ENCODE measurements at regions not wholly inside any gene's neighbourhood (a gene's known extent, or its start where the extent isn't known, plus 50 kb on each side); places are given as distances from the start of the nearest gene placed in this dataset.

- Histone ChIP-seq H3K9me3 (replicated peaks; ENCODE audit: insufficient read depth, low read length) (no peaks in the 10 kb centered on the region), H4K20me1 (ENCODE audit: insufficient read depth, low read length) (no peaks in the 10 kb centered on the region), H3F3A (ENCODE audit: insufficient read depth, low read length) (no peaks in the 10 kb centered on the region), H3K9me2 (replicated peaks; ENCODE audit: insufficient read depth, low read length) (no peaks in the 10 kb centered on the region), H3K27ac (ENCODE audit: low read length) (no peak overlapping the region), H3K9ac (ENCODE audit: low read length) (no peak overlapping the region), H3K4me3 (ENCODE audit: low read length) (no peak overlapping the region), H3K79me2 (ENCODE audit: low read length) (no peaks in the 10 kb centered on the region), H2AFZ (ENCODE audit: low read length) (no peak overlapping the region), H3K27me3 (replicated peaks; ENCODE audit: insufficient read depth, low read length) (no peaks in the 10 kb centered on the region), H3K36me3 (replicated peaks; ENCODE audit: insufficient read depth, low read length) (no peaks in the 10 kb centered on the region), H3K4me1 (ENCODE audit: low read length) (no peaks in the 10 kb centered on the region), H3K4me2 (ENCODE audit: low read depth, low read length) (no peak overlapping the region)
- TF ChIP-seq EZH2 (optimal IDR thresholded peaks at IDR 0.05; ENCODE audit: low read depth, low read length) (no peak), EZH2phosphoT487 (IDR thresholded peaks at IDR 0.05; ENCODE audit: low read length) (no peak)
- TF ChIP-seq, protein P1, sequence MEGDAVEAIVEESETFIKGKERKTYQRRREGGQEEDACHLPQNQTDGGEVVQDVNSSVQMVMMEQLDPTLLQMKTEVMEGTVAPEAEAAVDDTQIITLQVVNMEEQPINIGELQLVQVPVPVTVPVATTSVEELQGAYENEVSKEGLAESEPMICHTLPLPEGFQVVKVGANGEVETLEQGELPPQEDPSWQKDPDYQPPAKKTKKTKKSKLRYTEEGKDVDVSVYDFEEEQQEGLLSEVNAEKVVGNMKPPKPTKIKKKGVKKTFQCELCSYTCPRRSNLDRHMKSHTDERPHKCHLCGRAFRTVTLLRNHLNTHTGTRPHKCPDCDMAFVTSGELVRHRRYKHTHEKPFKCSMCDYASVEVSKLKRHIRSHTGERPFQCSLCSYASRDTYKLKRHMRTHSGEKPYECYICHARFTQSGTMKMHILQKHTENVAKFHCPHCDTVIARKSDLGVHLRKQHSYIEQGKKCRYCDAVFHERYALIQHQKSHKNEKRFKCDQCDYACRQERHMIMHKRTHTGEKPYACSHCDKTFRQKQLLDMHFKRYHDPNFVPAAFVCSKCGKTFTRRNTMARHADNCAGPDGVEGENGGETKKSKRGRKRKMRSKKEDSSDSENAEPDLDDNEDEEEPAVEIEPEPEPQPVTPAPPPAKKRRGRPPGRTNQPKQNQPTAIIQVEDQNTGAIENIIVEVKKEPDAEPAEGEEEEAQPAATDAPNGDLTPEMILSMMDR (IDR thresholded peaks at IDR 0.05; ENCODE audit: low read length): no peak
- DNase-seq: no peak
These were observed 844.6 kb upstream of the ID2 start for GRCh38 chr2:7837237-7837760.

DNA sequence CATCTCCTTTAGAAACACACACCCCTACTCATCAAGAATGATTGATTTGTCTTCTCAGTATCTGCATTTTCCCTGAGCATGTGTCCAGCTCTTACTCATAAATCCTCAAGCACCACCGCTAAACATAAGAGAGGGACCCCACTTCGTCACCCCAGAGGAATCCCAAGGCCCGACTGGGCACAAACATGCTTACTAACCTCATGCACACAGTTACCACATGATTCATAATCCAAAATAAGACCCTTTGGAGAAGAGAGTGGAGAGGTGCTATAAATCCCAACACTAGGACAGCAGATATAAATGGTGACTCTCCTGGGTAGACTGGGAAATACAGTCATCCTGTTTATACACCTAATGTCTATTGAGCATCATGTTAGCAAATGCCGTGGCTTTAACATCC, 843.2 kb upstream of the ID2 start:
- Histone ChIP-seq H3K9me3 (replicated peaks; ENCODE audit: insufficient read depth, low read length) (no peaks in the 10 kb centered on the region), H3K4me2 (ENCODE audit: low read depth, low read length) (no peak overlapping the region), H2AFZ (ENCODE audit: low read length) (no peak overlapping the region), H3K36me3 (replicated peaks; ENCODE audit: insufficient read depth, low read length) (no peaks in the 10 kb centered on the region), H3F3A (ENCODE audit: insufficient read depth, low read length) (no peaks in the 10 kb centered on the region), H3K4me3 (ENCODE audit: low read length) (no peak overlapping the region), H3K9me2 (replicated peaks; ENCODE audit: insufficient read depth, low read length) (no peaks in the 10 kb centered on the region), H4K20me1 (ENCODE audit: insufficient read depth, low read length) (no peaks in the 10 kb centered on the region), H3K27me3 (replicated peaks; ENCODE audit: insufficient read depth, low read length) (no peaks in the 10 kb centered on the region), H3K79me2 (ENCODE audit: low read length) (no peaks in the 10 kb centered on the region), H3K27ac (ENCODE audit: low read length) (no peak overlapping the region), H3K4me1 (ENCODE audit: low read length) (no peaks in the 10 kb centered on the region), H3K9ac (ENCODE audit: low read length) (no peak overlapping the region)
- no peak for DNase-seq
- TF ChIP-seq EZH2 (optimal IDR thresholded peaks at IDR 0.05; ENCODE audit: low read depth, low read length) (no peak), EZH2phosphoT487 (IDR thresholded peaks at IDR 0.05; ENCODE audit: low read length) (no peak)
- TF ChIP-seq, protein P1 (IDR thresholded peaks at IDR 0.05; ENCODE audit: low read length): no peak

GRCh38 chr2:7840651-7841380, 841.0 kb upstream of the ID2 start:
- Histone ChIP-seq H3K79me2 (ENCODE audit: low read length) (no peaks in the 10 kb centered on the region), H2AFZ (ENCODE audit: low read length) (no peak overlapping the region), H3K4me3 (ENCODE audit: low read length) (no peak overlapping the region), H3K27me3 (replicated peaks; ENCODE audit: insufficient read depth, low read length) (no peaks in the 10 kb centered on the region), H3K4me1 (ENCODE audit: low read length) (no peaks in the 10 kb centered on the region), H4K20me1 (ENCODE audit: insufficient read depth, low read length) (no peaks in the 10 kb centered on the region), H3K9me3 (replicated peaks; ENCODE audit: insufficient read depth, low read length) (no peaks in the 10 kb centered on the region), H3F3A (ENCODE audit: insufficient read depth, low read length) (no peaks in the 10 kb centered on the region), H3K9ac (ENCODE audit: low read length) (no peak overlapping the region), H3K36me3 (replicated peaks; ENCODE audit: insufficient read depth, low read length) (no peaks in the 10 kb centered on the region), H3K9me2 (replicated peaks; ENCODE audit: insufficient read depth, low read length) (no peaks in the 10 kb centered on the region), H3K27ac (ENCODE audit: low read length) (no peak overlapping the region), H3K4me2 (ENCODE audit: low read depth, low read length) (no peak overlapping the region)
- DNase-seq: no peak
- TF ChIP-seq, protein P1 (IDR thresholded peaks at IDR 0.05; ENCODE audit: low read length): no peak
- no peak for TF ChIP-seq EZH2phosphoT487 (IDR thresholded peaks at IDR 0.05; ENCODE audit: low read length)
- TF ChIP-seq EZH2 (optimal IDR thresholded peaks at IDR 0.05; ENCODE audit: low read depth, low read length): no peak
